ENCODE measurements at regions not wholly inside any gene's neighbourhood (a gene's known extent, or its start where the extent isn't known, plus 50 kb on each side); places are given as distances from the start of the nearest gene placed in this dataset.

DNA sequence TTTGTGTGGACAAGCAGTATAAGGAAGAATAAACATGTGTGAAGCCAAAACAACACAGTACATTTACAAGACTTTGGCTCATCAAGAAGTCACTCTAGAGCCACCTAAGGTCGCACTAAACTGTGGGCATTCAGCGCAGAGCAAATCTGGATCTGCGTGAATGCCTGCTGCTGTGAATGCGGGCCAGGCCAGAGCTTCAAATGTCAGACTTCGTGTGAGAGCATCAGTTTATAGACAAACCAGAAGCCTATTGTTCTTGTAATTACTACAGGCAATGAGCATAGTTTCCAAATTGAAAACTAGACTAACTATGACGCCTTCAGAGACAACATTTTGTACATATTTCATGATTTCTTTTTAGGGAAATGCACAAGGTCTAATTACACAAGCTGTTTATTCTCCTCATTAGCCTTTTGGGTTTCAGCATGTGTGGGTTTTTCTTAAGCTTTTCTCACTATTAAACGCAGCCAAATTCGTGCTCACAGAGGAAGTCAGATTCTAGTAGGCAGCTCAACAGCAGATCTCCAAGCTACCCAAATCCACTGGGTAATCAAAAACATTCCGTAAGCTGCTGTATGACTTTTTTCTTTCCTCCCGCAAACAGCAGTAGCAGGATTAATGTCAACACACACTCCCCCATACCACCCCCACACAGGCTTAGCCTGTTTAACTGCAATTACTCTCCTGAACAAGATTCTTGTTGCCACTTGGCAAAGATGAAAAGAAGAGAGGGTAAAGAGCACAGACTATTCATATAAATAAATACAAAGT is 84.5 kb upstream of the SETMAR start:
- no peak overlapping the region for H3K27ac ChIP-seq
- no peak overlapping the region for H3K4me3 ChIP-seq
- DNase-seq (ENCODE audit: low read depth, low spot score) = no peak
- no peaks in the 10 kb centered on the region for H3K9me3 ChIP-seq (ENCODE audit: low read depth, low read length)
- no peaks in the 10 kb centered on the region for H3K36me3 ChIP-seq (ENCODE audit: insufficient read depth, low read length)
- TF ChIP-seq POLR2AphosphoS5 (IDR thresholded peaks at IDR 0.05; ENCODE audit: borderline replicate concordance, low read depth, low read length) = no peak
- TF ChIP-seq EZH2 (IDR thresholded peaks at IDR 0.05) = no peak
- TF ChIP-seq FOXP2 (optimal IDR thresholded peaks at IDR 0.05; ENCODE audit: control extremely low read depth, extremely low read length, insufficient read depth) = no peak
- no peak overlapping the region for H3K9ac ChIP-seq (ENCODE audit: insufficient read length)

DNA sequence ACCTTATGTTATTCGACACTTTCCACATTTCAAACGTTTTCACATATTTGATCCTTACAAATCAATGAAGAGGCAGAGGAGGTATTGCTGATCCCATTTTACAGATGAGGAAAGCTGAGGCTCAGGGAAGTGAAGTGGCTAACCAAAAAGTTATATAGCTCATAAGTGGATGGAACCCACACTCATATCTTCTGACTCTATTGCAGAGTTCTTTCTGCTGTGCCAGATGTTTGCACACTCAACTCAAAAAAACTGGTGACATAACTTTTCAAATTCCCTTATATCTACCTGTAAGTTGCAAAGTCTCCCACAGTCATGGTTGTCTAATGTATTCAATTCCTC is 84.0 kb upstream of the SETMAR start:
- H3K36me3 ChIP-seq (ENCODE audit: insufficient read depth, low read length) = no peaks in the 10 kb centered on the region
- no peak for DNase-seq (ENCODE audit: low read depth, low spot score)
- no peaks in the 10 kb centered on the region for H3K9me3 ChIP-seq (ENCODE audit: low read depth, low read length)
- H3K27ac ChIP-seq = no peak overlapping the region
- no peak overlapping the region for H3K9ac ChIP-seq (ENCODE audit: insufficient read length)
- TF ChIP-seq EZH2 (IDR thresholded peaks at IDR 0.05) (no peak), FOXP2 (optimal IDR thresholded peaks at IDR 0.05; ENCODE audit: control extremely low read depth, extremely low read length, insufficient read depth) (no peak), POLR2AphosphoS5 (IDR thresholded peaks at IDR 0.05; ENCODE audit: borderline replicate concordance, low read depth, low read length) (no peak)
- H3K4me3 ChIP-seq = no peak overlapping the region

DNA sequence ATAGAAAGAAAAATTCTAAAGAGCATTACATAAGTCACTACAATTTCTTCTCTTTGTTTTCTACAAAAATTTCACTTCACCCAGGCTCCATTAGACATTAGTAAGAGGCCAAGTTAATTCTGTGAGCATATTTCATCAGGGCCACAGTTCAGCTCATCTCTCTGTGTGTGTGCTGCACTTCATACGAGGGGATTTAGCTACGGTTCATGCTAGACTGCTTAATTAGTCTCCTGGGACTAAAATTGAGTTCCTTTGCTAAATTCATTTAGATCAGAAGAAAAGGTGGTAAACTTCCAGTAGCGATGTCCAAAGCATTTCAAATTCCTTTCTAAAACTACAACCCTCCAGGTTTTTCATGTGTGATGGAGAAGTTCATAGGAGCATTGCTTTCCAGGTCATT is 83.1 kb upstream of the SETMAR start:
- no peak overlapping the region for H3K9ac ChIP-seq (ENCODE audit: insufficient read length)
- DNase-seq (ENCODE audit: low read depth, low spot score) = no peak
- TF ChIP-seq EZH2 (IDR thresholded peaks at IDR 0.05) (no peak), FOXP2 (optimal IDR thresholded peaks at IDR 0.05; ENCODE audit: control extremely low read depth, extremely low read length, insufficient read depth) (no peak), POLR2AphosphoS5 (IDR thresholded peaks at IDR 0.05; ENCODE audit: borderline replicate concordance, low read depth, low read length) (no peak)

DNA sequence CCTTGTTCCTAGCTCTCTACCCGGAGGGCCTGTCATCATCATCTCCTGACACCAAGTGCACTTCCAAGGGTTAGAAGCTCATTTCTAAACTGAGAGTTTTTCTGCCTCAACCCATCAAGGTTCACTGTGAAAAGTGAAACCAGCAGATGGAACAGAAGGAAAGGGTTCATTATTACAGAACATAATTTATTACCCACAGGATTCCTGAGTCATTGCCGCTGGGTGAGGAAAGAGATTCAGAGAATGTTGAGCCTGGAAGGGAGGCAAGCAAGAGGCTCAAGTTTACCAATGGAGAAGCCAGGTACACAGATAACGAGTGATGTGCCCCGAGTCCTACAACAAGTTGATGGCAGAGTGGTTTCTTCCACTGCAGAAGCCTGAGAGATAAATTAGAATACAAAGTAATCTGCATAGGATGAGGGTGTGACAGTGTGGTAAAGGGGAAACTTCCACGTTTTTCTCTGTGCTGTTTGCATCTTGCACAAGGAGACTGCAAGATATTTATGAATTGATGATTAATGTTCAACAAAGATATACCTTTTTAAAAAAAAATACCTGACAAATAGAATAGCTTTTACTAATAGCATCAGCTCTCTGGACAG is 80.5 kb upstream of the SETMAR start:
- Histone ChIP-seq H3K4me3 (no peak overlapping the region), H3K9me3 (ENCODE audit: low read depth, low read length) (no peaks in the 10 kb centered on the region), H3K27ac (no peak overlapping the region), H3K36me3 (ENCODE audit: insufficient read depth, low read length) (no peaks in the 10 kb centered on the region), H3K9ac (ENCODE audit: insufficient read length) (no peak overlapping the region)
- TF ChIP-seq POLR2AphosphoS5 (IDR thresholded peaks at IDR 0.05; ENCODE audit: borderline replicate concordance, low read depth, low read length) (no peak), EZH2 (IDR thresholded peaks at IDR 0.05) (no peak), FOXP2 (optimal IDR thresholded peaks at IDR 0.05; ENCODE audit: control extremely low read depth, extremely low read length, insufficient read depth) (no peak)
- DNase-seq (ENCODE audit: low read depth, low spot score) = no peak

More for the DNA sequence above, 83.1 kb upstream of the SETMAR start:
- Histone ChIP-seq H3K9me3 (ENCODE audit: low read depth, low read length) (no peaks in the 10 kb centered on the region), H3K36me3 (ENCODE audit: insufficient read depth, low read length) (no peaks in the 10 kb centered on the region), H3K27ac (no peak overlapping the region), H3K4me3 (no peak overlapping the region)

DNA sequence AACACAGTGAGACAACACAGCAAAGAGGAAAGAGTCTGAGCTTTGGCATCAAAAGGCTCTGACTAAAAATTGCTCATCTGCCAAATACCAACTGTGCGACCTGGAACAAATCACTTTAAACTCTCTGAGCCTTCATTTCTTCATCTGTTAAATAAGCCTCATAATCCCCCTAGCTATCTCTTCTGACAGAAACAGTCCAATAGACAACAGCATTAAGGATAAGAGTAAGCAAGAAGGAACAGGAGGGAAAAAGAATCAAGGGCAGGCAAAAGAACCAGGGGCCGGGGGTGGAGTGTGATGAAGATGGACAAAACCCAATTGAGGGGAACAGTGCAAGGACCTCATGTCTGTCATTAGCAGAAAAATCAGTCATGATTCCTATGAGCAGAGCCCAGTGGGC is 79.4 kb upstream of the SETMAR start:
- Histone ChIP-seq H3K36me3 (ENCODE audit: insufficient read depth, low read length) (no peaks in the 10 kb centered on the region), H3K9me3 (ENCODE audit: low read depth, low read length) (no peaks in the 10 kb centered on the region), H3K27ac (no peak overlapping the region), H3K4me3 (no peak overlapping the region), H3K9ac (ENCODE audit: insufficient read length) (no peak overlapping the region)
- no peak for TF ChIP-seq FOXP2 (optimal IDR thresholded peaks at IDR 0.05; ENCODE audit: control extremely low read depth, extremely low read length, insufficient read depth)
- no peak for TF ChIP-seq POLR2AphosphoS5 (IDR thresholded peaks at IDR 0.05; ENCODE audit: borderline replicate concordance, low read depth, low read length)
- no peak for TF ChIP-seq EZH2 (IDR thresholded peaks at IDR 0.05)
- no peak for DNase-seq (ENCODE audit: low read depth, low spot score)

DNA sequence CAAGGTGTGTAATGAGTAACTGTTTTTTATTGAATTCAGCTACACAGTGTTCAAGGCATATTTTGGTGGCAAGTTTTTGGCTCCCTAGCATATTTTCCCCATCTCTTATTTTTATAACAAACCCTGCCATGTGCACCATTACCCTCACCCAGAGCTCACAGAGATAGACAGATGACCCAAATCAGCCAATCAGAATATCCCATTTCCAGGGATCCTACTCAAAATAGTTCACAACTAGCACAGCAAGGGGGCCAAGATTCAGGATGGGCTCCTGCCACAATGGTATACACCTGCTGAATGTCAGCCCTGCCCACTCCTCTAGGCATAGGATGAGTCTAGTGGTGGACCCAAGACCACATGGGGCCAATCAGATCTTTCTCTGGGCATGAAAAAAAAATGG is 78.8 kb upstream of the SETMAR start:
- no peak for TF ChIP-seq FOXP2 (optimal IDR thresholded peaks at IDR 0.05; ENCODE audit: control extremely low read depth, extremely low read length, insufficient read depth)
- TF ChIP-seq EZH2 (IDR thresholded peaks at IDR 0.05) = no peak
- no peak for TF ChIP-seq POLR2AphosphoS5 (IDR thresholded peaks at IDR 0.05; ENCODE audit: borderline replicate concordance, low read depth, low read length)
- H3K27ac ChIP-seq = no peak overlapping the region
- no peaks in the 10 kb centered on the region for H3K9me3 ChIP-seq (ENCODE audit: low read depth, low read length)
- H3K9ac ChIP-seq (ENCODE audit: insufficient read length) = no peak overlapping the region
- H3K36me3 ChIP-seq (ENCODE audit: insufficient read depth, low read length) = no peaks in the 10 kb centered on the region
- no peak for DNase-seq (ENCODE audit: low read depth, low spot score)
- H3K4me3 ChIP-seq = no peak overlapping the region

DNA sequence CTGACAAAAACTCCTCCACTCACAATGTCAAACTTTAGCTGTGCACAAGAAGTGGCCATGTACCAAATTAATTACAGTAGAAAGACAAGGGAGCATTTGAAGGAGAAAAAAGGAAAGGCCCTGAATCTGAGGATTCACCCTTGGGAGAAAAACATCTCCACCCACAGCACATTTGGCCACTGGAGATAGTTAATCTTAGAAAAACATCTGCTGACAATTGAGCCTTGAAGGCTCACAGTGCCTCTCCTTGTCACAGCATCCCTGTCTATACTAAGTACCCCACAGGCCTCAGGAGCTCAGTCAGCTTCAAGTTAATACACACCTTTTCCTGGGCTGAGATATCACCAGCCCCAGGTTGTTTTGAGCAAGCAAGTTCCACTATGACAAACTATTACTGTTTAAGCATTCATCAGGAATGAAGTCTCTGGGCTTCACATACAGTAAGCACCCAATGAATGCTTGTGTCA is 78.1 kb upstream of the SETMAR start:
- no peak for TF ChIP-seq POLR2AphosphoS5 (IDR thresholded peaks at IDR 0.05; ENCODE audit: borderline replicate concordance, low read depth, low read length)
- no peak for TF ChIP-seq FOXP2 (optimal IDR thresholded peaks at IDR 0.05; ENCODE audit: control extremely low read depth, extremely low read length, insufficient read depth)
- no peak for TF ChIP-seq EZH2 (IDR thresholded peaks at IDR 0.05)
- no peak overlapping the region for H3K9ac ChIP-seq (ENCODE audit: insufficient read length)
- H3K27ac ChIP-seq = no peak overlapping the region
- no peaks in the 10 kb centered on the region for H3K9me3 ChIP-seq (ENCODE audit: low read depth, low read length)
- H3K4me3 ChIP-seq = no peak overlapping the region
- DNase-seq (ENCODE audit: low read depth, low spot score) = no peak
- no peaks in the 10 kb centered on the region for H3K36me3 ChIP-seq (ENCODE audit: insufficient read depth, low read length)

DNA sequence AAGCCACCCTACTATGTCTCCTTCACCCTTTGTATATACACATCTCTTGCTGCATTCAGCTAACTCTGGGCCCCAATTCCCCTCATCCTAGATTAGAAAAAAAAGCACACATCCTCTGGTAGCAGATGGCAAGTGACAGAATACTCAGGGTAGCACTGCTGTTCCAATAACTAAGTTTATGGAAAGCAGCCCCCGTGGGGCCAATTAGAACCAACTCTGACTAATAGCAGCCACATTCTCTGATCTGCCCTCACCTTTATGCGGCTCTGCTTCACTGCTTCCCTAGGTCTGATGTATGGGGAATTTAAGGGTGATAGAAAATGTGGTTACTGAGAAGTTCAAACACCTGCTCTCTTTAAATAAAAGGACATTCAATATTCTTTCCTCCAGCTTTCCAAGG is 74.9 kb upstream of the SETMAR start:
- no peak overlapping the region for H3K4me3 ChIP-seq
- no peak overlapping the region for H3K9ac ChIP-seq (ENCODE audit: insufficient read length)
- DNase-seq (ENCODE audit: low read depth, low spot score) = no peak
- TF ChIP-seq FOXP2 (optimal IDR thresholded peaks at IDR 0.05; ENCODE audit: control extremely low read depth, extremely low read length, insufficient read depth) (no peak), EZH2 (IDR thresholded peaks at IDR 0.05) (no peak), POLR2AphosphoS5 (IDR thresholded peaks at IDR 0.05; ENCODE audit: borderline replicate concordance, low read depth, low read length) (no peak)
- H3K27ac ChIP-seq = no peak overlapping the region
- no peaks in the 10 kb centered on the region for H3K9me3 ChIP-seq (ENCODE audit: low read depth, low read length)
- no peaks in the 10 kb centered on the region for H3K36me3 ChIP-seq (ENCODE audit: insufficient read depth, low read length)
